T-helper 1 cell (primary cell): ENCODE measurements at regions not wholly inside any gene's neighbourhood (a gene's known extent, or its start where the extent isn't known, plus 50 kb on each side); places are given as distances from the start of the nearest gene placed in this dataset.

Source experiments
- DNase-seq, 5 donors: peaks; one replicate each; pipeline ENCODE4 v3.0.0-alpha.2; 2012 to 2020

DNA sequence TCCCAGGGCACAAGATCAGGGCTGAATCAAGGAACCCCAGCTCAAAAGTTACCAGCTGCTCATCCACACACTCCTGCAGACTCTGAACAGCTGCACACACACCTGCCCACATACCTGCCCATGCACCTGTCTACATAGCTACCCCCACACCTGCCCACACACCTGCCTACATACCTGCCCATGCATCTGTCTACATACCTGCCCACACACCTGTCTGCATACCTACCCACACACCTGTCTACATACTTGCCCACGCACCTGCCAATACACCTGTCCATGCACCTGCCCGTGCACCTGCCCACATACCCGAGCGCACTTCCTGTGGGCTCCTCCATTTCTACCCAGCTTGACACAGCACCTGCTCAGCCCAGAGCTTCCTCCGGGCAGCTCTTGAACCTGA, 122.8 kb upstream of the AGAP1 start:
- no peak for DNase-seq

GRCh38 chr2:235373171-235373570, 120.7 kb upstream of the AGAP1 start:
- DNase-seq: no peak

- DNase-seq: no peak
Measured at GRCh38 chr2:235377176-235377575, 116.7 kb upstream of the AGAP1 start.

DNA sequence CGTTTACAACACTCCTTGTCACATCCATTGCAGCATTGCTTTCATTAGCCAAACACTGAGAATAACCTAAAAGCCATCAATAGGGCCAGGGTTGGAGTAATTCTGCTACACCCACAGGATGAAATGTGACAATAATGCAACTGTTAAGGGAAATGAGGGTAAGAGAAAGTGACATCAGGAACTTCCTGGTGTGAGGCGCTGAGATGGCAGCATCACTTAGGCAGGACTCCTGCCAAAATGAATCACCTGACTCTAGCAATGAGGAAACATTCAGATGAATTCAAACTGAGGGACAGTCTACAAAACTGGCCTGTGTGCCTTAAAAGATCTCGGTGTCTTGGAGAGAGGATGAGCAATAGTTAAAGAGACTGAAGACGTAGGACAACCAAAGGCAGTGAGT, 115.6 kb upstream of the AGAP1 start:
- DNase-seq: no peak

- DNase-seq: no peak
Measured at GRCh38 chr2:235378944-235379343, 114.9 kb upstream of the AGAP1 start.

DNA sequence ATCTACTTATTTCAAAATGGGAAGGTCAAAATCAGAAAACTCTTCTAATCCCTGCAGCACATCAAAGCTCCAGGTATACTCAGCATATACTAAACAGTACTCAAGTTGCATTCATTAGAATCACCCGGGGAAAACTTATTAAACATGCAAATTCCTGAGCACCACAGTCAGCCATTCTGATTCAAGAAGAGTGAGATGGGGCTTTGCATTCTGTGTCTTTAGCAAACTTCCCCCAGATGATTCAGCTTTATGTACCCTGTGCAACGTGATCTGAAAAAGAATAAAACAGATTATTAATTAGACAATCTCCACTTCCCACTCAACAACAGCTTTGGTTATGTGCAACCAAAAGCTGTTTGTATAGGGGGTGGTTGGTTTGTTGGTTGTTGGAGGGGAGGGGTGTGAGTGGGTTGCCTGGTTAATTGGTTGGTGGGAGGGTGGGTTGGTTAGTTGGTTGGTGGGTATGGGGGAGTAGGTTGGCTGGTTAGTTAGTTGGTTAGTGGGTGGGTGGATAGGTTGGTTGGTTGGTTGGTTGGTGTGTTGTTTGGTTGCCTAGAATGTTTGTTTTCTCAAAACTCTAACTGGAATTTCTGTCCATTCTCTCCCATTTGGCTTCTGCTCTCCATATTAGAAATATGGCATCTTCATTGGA, 112.5 kb upstream of the AGAP1 start:
- DNase-seq: no peak

DNA sequence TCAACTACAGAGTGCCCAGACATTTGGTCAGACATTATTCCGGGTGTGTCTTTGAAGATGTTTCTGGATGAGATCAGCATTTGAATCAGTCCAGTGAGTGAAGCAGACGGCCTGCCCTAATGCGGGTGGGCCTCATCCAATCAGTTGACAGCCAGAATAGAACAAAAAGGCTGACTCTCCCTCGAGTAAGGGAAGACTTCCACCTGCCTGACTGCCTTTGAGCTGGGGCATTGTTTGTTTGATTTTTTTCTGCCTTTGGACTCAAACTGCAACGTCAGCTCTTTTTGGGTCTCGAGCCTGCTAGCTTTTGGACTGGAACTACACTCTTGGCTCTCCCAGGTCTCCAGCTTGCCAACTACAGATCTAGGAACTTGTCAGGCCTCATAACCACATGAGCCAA, 111.7 kb upstream of the AGAP1 start:
- DNase-seq: no peak

DNA sequence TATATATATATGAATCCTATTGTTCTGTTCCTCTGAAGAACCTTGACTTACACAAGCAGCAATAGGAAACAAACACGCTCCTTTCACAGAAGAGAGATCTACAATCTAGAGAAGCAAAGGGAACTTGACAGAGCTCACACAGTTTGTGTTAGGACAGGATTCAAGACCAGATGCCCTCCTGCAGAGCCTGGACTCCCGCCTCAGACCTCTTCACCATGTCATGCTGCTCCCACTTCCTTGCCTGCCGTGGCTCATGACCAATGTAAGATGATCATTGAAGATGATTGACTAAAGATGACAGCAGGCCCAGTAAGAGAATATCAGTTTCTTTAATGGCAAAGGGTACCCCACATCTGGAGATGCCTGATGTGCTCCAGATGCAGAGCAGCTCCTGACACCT, 111.2 kb upstream of the AGAP1 start:
- DNase-seq: no peak

GRCh38 chr2:235383272-235383843, 110.5 kb upstream of the AGAP1 start:
- DNase-seq: no peak

DNA sequence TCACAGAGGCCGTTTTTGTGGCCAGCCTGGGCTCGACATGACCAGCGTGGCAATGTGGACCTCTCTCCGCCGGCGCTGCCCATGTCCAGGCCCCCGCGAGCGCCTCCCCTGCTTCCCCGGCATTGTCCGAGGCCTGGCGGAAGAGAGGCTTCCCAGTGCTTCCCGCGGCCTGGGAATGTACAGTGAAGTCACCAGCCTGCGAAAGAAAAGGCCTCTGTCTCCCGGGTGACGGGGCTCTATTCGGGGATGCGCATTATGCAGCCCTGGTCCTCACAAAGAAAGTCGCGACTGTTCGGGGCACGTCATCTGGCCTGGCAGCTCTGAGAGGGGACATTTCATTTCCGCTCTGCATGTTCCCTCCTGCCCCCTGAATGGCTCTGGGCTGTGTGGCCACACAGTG, 109.2 kb upstream of the AGAP1 start:
- DNase-seq: no peak

- DNase-seq: no peak
Measured at GRCh38 chr2:235389626-235390025, 104.2 kb upstream of the AGAP1 start.

DNA sequence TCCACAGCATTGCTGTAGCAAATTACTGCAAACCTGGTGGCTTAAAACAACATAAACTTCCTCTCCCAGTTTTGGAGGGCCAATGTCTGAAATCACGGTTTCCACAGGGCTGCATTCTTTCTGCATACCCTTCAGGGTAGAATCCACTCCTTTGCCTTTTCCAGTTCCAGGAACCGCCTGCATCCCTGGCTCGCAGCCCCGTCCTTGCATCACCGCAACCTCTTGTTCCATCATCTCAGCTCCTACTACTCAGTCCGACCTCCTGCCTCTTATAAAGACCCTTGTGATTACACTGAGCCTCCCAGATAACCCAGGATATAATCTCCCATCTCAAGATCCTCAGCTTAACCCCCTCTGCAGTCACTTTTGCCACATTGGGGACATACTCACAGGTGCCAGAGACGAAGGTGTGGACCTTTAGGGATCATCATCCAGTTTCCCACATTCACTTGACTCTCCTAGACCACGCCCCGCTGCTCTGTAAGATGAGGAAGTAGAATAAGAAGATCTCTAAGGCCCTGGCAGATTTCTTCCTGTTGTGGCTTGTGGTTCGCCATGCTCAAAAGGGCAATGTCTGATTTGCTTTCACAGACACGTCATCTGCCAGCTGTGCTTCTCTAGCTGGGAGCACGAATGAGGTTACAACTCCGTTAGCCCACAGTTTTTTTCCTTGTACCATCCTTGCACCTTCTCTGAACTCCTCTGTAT, 103.6 kb upstream of the AGAP1 start:
- peak in 4 of 5 donors; percentile 13 to 71 (median 28) for DNase-seq

DNA sequence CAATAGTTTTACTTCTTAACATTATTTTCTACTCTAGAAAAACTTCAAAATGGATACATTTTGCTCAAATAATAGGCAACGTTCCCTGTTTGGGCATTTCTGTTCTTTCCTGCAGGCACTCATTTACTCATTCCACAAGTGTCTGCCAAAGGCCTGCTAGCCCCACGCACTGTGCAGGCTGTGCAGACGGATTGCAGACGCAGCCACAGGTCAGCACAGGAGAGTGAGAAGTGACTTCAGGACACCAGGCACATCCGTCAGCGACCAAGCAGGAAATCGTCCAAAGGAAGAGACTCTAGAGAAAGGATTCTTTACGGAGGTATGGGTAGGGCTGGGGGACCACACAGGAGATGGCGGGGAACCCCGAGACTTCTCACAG, 103.0 kb upstream of the AGAP1 start:
- no peak for DNase-seq

GRCh38 chr2:235391921-235392615, 101.8 kb upstream of the AGAP1 start:
- DNase-seq: no peak

DNA sequence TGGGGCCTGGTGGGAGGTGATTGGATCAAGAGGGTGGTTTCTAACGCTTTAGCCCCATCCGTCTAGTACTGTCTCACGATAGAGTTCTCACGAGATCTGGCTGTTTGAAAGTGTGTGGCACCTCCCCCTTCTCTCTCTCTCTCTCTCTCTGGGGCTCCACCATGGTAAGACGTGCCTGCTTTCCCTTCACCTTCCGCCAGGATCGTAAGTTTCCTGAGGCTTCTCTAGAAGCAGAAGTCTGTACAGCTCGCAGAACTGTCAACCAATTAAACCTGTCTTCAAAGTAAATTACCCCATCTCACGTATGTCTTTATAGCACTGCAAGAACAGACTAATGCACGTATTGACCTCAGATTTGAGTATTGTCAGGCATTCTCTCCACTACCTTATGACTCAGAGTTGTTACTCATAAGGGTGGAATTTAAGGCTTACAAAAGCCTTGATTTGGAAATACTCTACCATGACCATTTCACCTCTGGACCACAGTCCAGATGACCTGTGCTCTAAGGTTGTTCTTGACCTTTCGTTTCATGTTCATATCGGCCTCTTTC, 99.5 kb upstream of the AGAP1 start:
- no peak for DNase-seq

GRCh38 chr2:235396071-235396846, 97.6 kb upstream of the AGAP1 start:
- no peak for DNase-seq

GRCh38 chr2:235398321-235398720, 95.5 kb upstream of the AGAP1 start:
- no peak for DNase-seq

DNA sequence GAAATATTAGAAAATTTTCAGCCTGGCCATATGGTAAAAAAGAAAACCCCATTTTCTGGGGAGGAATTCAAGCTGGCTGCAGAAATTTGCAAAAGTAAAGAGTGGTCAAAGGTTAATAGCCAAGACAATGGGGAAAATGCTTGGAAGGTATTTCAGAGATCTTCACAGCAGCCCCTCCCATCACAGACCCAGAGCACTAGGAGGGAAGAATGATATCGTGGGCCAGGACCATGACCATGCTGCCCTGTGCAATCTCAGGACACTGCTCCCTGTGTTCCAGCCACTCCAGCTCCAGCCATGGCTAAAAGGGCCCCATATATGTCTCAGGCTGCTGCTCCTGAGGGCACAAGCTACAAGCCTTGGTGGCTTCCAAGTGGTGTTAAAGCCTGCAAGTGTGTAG, 93.9 kb upstream of the AGAP1 start:
- no peak for DNase-seq

- no peak for DNase-seq
Measured at GRCh38 chr2:235402422-235402821, 91.4 kb upstream of the AGAP1 start.

DNA sequence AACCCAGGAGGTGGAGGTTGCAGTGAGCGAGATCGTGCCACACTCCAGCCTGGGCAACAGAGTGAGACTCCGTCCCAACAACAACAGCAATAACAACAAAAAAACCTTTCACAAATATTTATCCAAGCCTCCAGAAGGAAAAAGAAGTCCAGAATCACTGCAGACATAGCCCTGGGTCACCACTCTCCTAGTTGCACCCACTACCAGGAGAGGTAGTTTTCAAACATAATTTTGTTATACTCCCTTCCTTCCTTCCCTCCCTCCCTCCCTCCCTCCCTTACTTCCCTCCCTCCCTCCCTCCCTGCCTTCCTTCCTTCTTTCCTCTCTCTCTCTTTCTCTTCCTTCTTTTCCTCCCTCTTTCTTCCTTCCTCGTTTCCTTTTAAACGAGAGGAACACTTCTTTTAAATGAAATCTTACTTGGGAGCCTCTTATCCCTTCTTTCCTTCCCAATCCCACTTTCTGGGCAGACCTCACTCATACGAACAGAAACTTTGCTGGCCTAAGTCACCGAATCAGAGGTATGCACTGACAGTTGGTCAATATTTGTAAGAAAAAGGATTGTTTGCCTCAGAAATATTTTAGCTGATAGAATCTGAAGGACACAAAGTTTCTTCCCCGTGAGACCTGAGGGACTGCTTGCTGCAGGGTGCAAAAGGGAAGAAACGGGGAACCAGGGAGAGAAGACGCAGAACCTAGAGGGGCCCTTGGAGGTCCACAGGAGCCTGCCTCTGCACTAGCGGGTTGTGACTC, 88.1 kb upstream of the AGAP1 start:
- no peak for DNase-seq

- no peak for DNase-seq
Measured at GRCh38 chr2:235406430-235406829, 87.4 kb upstream of the AGAP1 start.

DNA sequence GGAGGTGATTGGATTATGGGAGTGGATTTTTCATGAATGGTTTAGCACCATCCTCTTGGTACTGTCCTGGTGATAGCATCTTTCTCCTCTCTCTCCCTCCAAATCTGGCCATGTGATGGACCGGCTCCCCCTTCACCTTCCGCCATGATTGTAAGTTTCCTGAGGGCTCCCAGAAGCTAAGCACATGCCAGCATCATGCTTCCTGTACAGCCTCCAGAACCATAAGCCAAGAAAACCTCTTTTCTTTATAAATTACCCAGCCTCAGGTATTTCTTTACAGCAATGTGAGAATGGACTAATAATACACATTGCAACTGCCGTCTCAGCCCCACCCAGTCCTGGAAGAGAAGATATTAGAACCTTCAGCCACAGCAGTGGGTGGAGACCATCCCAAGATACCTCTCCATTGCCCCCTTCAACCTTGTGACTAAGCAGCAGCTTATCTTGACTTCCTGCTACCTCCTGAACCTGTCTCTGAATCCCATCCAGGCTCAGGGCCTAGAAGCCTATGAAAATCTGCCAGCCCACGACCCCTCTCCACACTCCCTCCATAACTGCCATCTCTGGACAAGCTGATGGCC, 81.8 kb upstream of the AGAP1 start:
- DNase-seq: no peak
